Adrenal gland (tissue), 5 donors: ENCODE measurements at regions not wholly inside any gene's neighbourhood (a gene's known extent, or its start where the extent isn't known, plus 50 kb on each side); places are given as distances from the start of the nearest gene placed in this dataset.

Experiments used
- CTCF ChIP-seq, 6 experiments: fragments of 450-650 bp in 4 of 6; fragments of 200-600 bp in 2 of 6; sonication (generic) in 1 of 6; IDR thresholded peaks; 1 replicate in 5 of 6; 2 replicates in 1 of 6; pipeline versions ENCODE4 v1.5.1 to v1.8.0; 2016 to 2021; ENCODE audit warnings: antibody characterized with exemption in 6 of 6, mild to moderate bottlenecking in 2 of 6, moderate library complexity in 1 of 6
- POLR2A ChIP-seq, 2 donors: fragments of 450-650 bp; IDR thresholded peaks; one replicate each; pipeline ENCODE4 v1.6.1; 2017; ENCODE audit warnings: antibody characterized with exemption in 2 of 2, mild to moderate bottlenecking in 2 of 2, moderate library complexity in 1 of 2
- donor health status: DM: no; HTN: no; CAD: no.

GRCh38 chr10:109556399-109556798 is 366.9 kb downstream of the XPNPEP1 start:
- no peak for TF ChIP-seq CTCF (IDR thresholded peaks at IDR 0.05)
- no peak for TF ChIP-seq POLR2A (IDR thresholded peaks at IDR 0.05)
